GM23338 (cell line): ENCODE measurements at regions not wholly inside any gene's neighbourhood (a gene's known extent, or its start where the extent isn't known, plus 50 kb on each side); places are given as distances from the start of the nearest gene placed in this dataset.
"Not testable (repeated sequence)": the region's sequence is repeated elsewhere in the genome, so short reads cannot be mapped to it uniquely, and the experiment has no call there.

Experiments
- CREB1 ChIP-seq: fragments of 250-450 bp; sonication (Bioruptor Pico); IDR thresholded peaks from 2 replicates; pipeline ENCODE4 v1.5.0; 2020; ENCODE audit warnings: low read depth, mild to moderate bottlenecking, moderate library complexity
- CTCF ChIP-seq, 2 experiments: fragments of 200-600 bp in 1 of 2; sonication (generic) in 1 of 2; conservative IDR thresholded peaks; 2 replicates each; pipeline versions ENCODE4 v1.5.1 to v1.6.1; 2016 to 2017; ENCODE audit warnings: antibody characterized with exemption in 2 of 2, low read depth in 2 of 2, mild to moderate bottlenecking in 2 of 2, moderate library complexity in 1 of 2
- ETS1 ChIP-seq: IDR thresholded peaks from 2 replicates; pipeline ENCODE4 v1.6.1; 2016; ENCODE audit warnings: antibody characterized with exemption
- POLR2AphosphoS5 ChIP-seq: IDR thresholded peaks from 2 replicates; pipeline ENCODE4 v1.6.1; 2016; ENCODE audit warnings: antibody characterized with exemption, low read depth
- REST ChIP-seq: IDR thresholded peaks from one replicate; pipeline ENCODE4 v1.6.1; 2018; ENCODE audit warnings: antibody characterized with exemption; ENCODE audit not compliant: unreplicated experiment

GRCh38 chr10:30726783-30727414, 97.3 kb upstream of the LYZL2 start:
- not testable (repeated sequence) for TF ChIP-seq ETS1; REST; POLR2AphosphoS5; CREB1 (CRISPR knock-in tag)
- TF ChIP-seq CTCF (conservative IDR thresholded peaks at IDR 0.05; ENCODE audit: low read depth in 2 of 2): peak; percentile 55 to 78
